DOHH2 (cell line): ENCODE measurements at regions not wholly inside any gene's neighbourhood (a gene's known extent, or its start where the extent isn't known, plus 50 kb on each side); places are given as distances from the start of the nearest gene placed in this dataset.

Experiments used
- EZH2phosphoT487 ChIP-seq: fragments of 200-600 bp; sonication (generic); IDR thresholded peaks from 2 replicates; pipeline ENCODE4 v1.6.1; 2017; ENCODE audit warnings: borderline replicate concordance, mild to moderate bottlenecking, antibody characterized with exemption, low read length, moderate library complexity, mixed read lengths
- TF ChIP-seq, protein P1 (sequence below): fragments of 200-600 bp; sonication (generic); IDR thresholded peaks from one replicate; pipeline ENCODE4 v1.5.1; 2014; ENCODE audit warnings: antibody characterized with exemption, mild to moderate bottlenecking, low read depth, low read length; ENCODE audit not compliant: poor library complexity, severe bottlenecking

DNA sequence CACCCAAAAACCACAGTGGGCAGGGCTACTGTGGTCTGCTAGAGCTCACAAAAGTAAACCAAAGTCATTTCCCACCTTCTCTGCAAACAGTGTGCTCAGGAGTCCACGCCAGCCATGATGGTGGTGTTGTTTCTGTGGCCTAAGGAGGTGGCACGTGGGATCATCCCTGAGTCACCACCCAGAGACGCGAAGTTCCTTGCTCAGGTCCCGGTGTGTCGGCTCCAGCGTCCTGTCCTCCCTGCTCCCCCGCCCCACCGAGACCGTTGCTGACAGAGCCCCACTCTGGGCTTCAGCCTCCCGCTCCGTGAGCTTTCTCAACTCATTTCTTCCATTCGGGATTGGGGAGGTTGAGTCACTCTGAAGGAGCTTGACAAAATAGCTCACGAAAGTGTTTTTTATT is 118.7 kb downstream of the NPTX2 start:
- TF ChIP-seq, protein P1, sequence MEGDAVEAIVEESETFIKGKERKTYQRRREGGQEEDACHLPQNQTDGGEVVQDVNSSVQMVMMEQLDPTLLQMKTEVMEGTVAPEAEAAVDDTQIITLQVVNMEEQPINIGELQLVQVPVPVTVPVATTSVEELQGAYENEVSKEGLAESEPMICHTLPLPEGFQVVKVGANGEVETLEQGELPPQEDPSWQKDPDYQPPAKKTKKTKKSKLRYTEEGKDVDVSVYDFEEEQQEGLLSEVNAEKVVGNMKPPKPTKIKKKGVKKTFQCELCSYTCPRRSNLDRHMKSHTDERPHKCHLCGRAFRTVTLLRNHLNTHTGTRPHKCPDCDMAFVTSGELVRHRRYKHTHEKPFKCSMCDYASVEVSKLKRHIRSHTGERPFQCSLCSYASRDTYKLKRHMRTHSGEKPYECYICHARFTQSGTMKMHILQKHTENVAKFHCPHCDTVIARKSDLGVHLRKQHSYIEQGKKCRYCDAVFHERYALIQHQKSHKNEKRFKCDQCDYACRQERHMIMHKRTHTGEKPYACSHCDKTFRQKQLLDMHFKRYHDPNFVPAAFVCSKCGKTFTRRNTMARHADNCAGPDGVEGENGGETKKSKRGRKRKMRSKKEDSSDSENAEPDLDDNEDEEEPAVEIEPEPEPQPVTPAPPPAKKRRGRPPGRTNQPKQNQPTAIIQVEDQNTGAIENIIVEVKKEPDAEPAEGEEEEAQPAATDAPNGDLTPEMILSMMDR, result no peak
- no peak for TF ChIP-seq EZH2phosphoT487
